GM18502 (cell line): ENCODE measurements at regions not wholly inside any gene's neighbourhood (a gene's known extent, or its start where the extent isn't known, plus 50 kb on each side); places are given as distances from the start of the nearest gene placed in this dataset.
"Not testable (repeated sequence)": the region's sequence is repeated elsewhere in the genome, so short reads cannot be mapped to it uniquely, and the experiment has no call there.

Experiments used
- ATAC-seq: cut with Tn5 transposase; IDR thresholded peaks from one replicate; pipeline ENCODE4 v1.9.1; 2021; ENCODE audit warnings: mild to moderate bottlenecking; ENCODE audit not compliant: unreplicated experiment, poor library complexity

DNA sequence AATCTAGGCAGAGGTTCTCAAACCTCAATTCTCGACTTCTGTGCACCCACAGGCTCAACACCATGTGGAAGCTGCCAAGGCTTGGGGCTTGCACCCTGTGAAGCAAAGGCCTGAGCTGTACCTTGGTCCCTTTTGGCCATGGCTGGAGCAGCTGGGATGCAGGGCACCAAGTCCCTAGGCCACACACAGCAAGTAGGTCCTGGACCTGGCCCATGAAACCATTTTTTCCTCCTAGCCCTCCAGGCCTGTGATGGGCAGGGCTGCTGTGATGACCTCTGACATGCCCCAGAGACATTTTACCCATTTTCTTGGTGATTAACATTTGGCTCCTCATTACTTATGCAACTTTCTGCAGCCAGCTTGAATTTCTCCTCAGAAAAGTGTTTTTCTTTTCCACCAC, 146.7 kb downstream of the RASEF start:
- not testable (repeated sequence) for ATAC-seq

GRCh38 chr9:82920154-82920553, 142.8 kb downstream of the RASEF start:
- no peak for ATAC-seq

GRCh38 chr9:82922686-82923085, 140.3 kb downstream of the RASEF start:
- ATAC-seq, result no peak

GRCh38 chr9:82923092-82923911, 139.6 kb downstream of the RASEF start:
- ATAC-seq, result no peak

- ATAC-seq, result no peak
Measured at GRCh38 chr9:82923912-82924605, 138.9 kb downstream of the RASEF start.
